ENCODE measurements at regions not wholly inside any gene's neighbourhood (a gene's known extent, or its start where the extent isn't known, plus 50 kb on each side); places are given as distances from the start of the nearest gene placed in this dataset.

- TF ChIP-seq CTCF (IDR thresholded peaks at IDR 0.05), result no peak
- no peak for TF ChIP-seq POLR2AphosphoS5 (IDR thresholded peaks at IDR 0.05)
Observed at GRCh38 chr2:45070113-45070652, 60.9 kb upstream of the SIX2 start.

Measured in esophagus muscularis mucosa (tissue), 3 donors.